GM21786 (cell line): ENCODE measurements at regions not wholly inside any gene's neighbourhood (a gene's known extent, or its start where the extent isn't known, plus 50 kb on each side); places are given as distances from the start of the nearest gene placed in this dataset.

Source experiments
- ATAC-seq: cut with Tn5 transposase; IDR thresholded peaks from one replicate; pipeline ENCODE4 v1.9.1; 2021; ENCODE audit not compliant: unreplicated experiment

- ATAC-seq = no peak
Observed at GRCh38 chr4:130257271-130257670, 1161.3 kb downstream of the C4orf33 start.

GRCh38 chr4:130266814-130267213, 1170.9 kb downstream of the C4orf33 start:
- ATAC-seq = no peak

- ATAC-seq = no peak
Observed at GRCh38 chr4:130288576-130288975, 1192.6 kb downstream of the C4orf33 start.

- no peak for ATAC-seq
Observed at GRCh38 chr4:130293692-130294091, 1197.7 kb downstream of the C4orf33 start.

GRCh38 chr4:130296448-130296847, 1200.5 kb downstream of the C4orf33 start:
- ATAC-seq = no peak

GRCh38 chr4:130306566-130306965, 1210.6 kb downstream of the C4orf33 start:
- peak; percentile 72 for ATAC-seq

- no peak for ATAC-seq
Observed at GRCh38 chr4:130309221-130309620, 1213.3 kb downstream of the C4orf33 start.

GRCh38 chr4:130322439-130322838, 1226.5 kb downstream of the C4orf33 start:
- no peak for ATAC-seq

GRCh38 chr4:130329036-130329435, 1233.1 kb downstream of the C4orf33 start:
- ATAC-seq = no peak

- ATAC-seq = no peak
Observed at GRCh38 chr4:130333241-130333759, 1237.3 kb downstream of the C4orf33 start.

- ATAC-seq = no peak
Observed at GRCh38 chr4:130335417-130336194, 1239.7 kb downstream of the C4orf33 start.

GRCh38 chr4:130336585-130337217, 1240.7 kb downstream of the C4orf33 start:
- peak; percentile 81 for ATAC-seq

- no peak for ATAC-seq
Observed at GRCh38 chr4:130338851-130339250, 1242.9 kb downstream of the C4orf33 start.

GRCh38 chr4:130349745-130350144, 1253.8 kb downstream of the C4orf33 start:
- no peak for ATAC-seq

- no peak for ATAC-seq
Observed at GRCh38 chr4:130356873-130357272, 1260.9 kb downstream of the C4orf33 start.

GRCh38 chr4:130359542-130359941, 1263.6 kb downstream of the C4orf33 start:
- ATAC-seq = no peak

GRCh38 chr4:130361616-130362015, 1265.7 kb downstream of the C4orf33 start:
- ATAC-seq = no peak

GRCh38 chr4:130368668-130369067, 1272.7 kb downstream of the C4orf33 start:
- no peak for ATAC-seq

GRCh38 chr4:130393231-130393630, 1297.3 kb downstream of the C4orf33 start:
- no peak for ATAC-seq

- ATAC-seq = no peak
Observed at GRCh38 chr4:130393642-130394041, 1297.7 kb downstream of the C4orf33 start.

GRCh38 chr4:130395871-130396270, 1299.9 kb downstream of the C4orf33 start:
- no peak for ATAC-seq

GRCh38 chr4:130403221-130403620, 1307.3 kb downstream of the C4orf33 start:
- ATAC-seq = no peak
